ENCODE measurements at regions not wholly inside any gene's neighbourhood (a gene's known extent, or its start where the extent isn't known, plus 50 kb on each side); places are given as distances from the start of the nearest gene placed in this dataset.

GRCh38 chr11:70829134-70829885, 423.1 kb downstream of the SHANK2 start:
- H3K9me3 Mint-ChIP-seq (ENCODE audit: unreplicated experiment), result no peaks in the 10 kb centered on the region
- Histone ChIP-seq H3K27me3 (replicated peaks; ENCODE audit: control insufficient read depth, insufficient read depth, low read length) (no peaks in the 10 kb centered on the region), H3K9me3 (no peaks in the 10 kb centered on the region), H3K4me3 (ENCODE audit: low read depth, low read length) (no peak overlapping the region), H3K4me1 (no peaks in the 10 kb centered on the region), H3K36me3 (ENCODE audit: control insufficient read depth, insufficient read depth, low read length) (peaks cover 6% of the 10 kb centered on the region)
- CTCF ChIA-PET, result no interaction called here
- no TSS peak for BruUV-seq (replicated peaks)
- peaks cover 12% of the 10 kb centered on the region for H3K4me1 Mint-ChIP-seq (ENCODE audit: low read depth, unreplicated experiment)
- TF ChIP-seq, protein P1, sequence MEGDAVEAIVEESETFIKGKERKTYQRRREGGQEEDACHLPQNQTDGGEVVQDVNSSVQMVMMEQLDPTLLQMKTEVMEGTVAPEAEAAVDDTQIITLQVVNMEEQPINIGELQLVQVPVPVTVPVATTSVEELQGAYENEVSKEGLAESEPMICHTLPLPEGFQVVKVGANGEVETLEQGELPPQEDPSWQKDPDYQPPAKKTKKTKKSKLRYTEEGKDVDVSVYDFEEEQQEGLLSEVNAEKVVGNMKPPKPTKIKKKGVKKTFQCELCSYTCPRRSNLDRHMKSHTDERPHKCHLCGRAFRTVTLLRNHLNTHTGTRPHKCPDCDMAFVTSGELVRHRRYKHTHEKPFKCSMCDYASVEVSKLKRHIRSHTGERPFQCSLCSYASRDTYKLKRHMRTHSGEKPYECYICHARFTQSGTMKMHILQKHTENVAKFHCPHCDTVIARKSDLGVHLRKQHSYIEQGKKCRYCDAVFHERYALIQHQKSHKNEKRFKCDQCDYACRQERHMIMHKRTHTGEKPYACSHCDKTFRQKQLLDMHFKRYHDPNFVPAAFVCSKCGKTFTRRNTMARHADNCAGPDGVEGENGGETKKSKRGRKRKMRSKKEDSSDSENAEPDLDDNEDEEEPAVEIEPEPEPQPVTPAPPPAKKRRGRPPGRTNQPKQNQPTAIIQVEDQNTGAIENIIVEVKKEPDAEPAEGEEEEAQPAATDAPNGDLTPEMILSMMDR (IDR thresholded peaks at IDR 0.05; ENCODE audit: insufficient read depth in 1 of 2, low read depth in 1 of 2, low read length in 1 of 2, severe bottlenecking in 1 of 2, unreplicated experiment in 1 of 2), result no peak
- peaks cover 43% of the 10 kb centered on the region for H3K36me3 Mint-ChIP-seq (ENCODE audit: insufficient read depth, unreplicated experiment)
- no peak overlapping the region for H3K4me3 Mint-ChIP-seq (ENCODE audit: unreplicated experiment)
- DNase-seq, result no peak
- H3K27me3 Mint-ChIP-seq (ENCODE audit: insufficient read depth, unreplicated experiment), result no peaks in the 10 kb centered on the region
- intact Hi-C loops (cut with micrococcal nuclease; ENCODE audit: unreplicated experiment), result no loop called here
- POLR2A ChIA-PET, result no interaction called here
- H3K27ac Mint-ChIP-seq (ENCODE audit: unreplicated experiment), result no peak overlapping the region

GRCh38 chr11:70829886-70830272, 422.5 kb downstream of the SHANK2 start:
- Mint-ChIP-seq H3K27ac (ENCODE audit: unreplicated experiment) (no peak overlapping the region), H3K9me3 (ENCODE audit: unreplicated experiment) (no peaks in the 10 kb centered on the region), H3K27me3 (ENCODE audit: insufficient read depth, unreplicated experiment) (no peaks in the 10 kb centered on the region), H3K4me1 (ENCODE audit: low read depth, unreplicated experiment) (peaks cover 12% of the 10 kb centered on the region), H3K36me3 (ENCODE audit: insufficient read depth, unreplicated experiment) (peaks cover 43% of the 10 kb centered on the region), H3K4me3 (ENCODE audit: unreplicated experiment) (no peak overlapping the region)
- Histone ChIP-seq H3K4me3 (ENCODE audit: low read depth, low read length) (no peak overlapping the region), H3K4me1 (no peaks in the 10 kb centered on the region), H3K36me3 (ENCODE audit: control insufficient read depth, insufficient read depth, low read length) (peaks cover 6% of the 10 kb centered on the region), H3K27me3 (replicated peaks; ENCODE audit: control insufficient read depth, insufficient read depth, low read length) (no peaks in the 10 kb centered on the region), H3K9me3 (no peaks in the 10 kb centered on the region)
- no peak for DNase-seq
- intact Hi-C loops (cut with micrococcal nuclease; ENCODE audit: unreplicated experiment), result no loop called here
- TF ChIP-seq, protein P1 (IDR thresholded peaks at IDR 0.05; ENCODE audit: insufficient read depth in 1 of 2, low read depth in 1 of 2, low read length in 1 of 2, severe bottlenecking in 1 of 2, unreplicated experiment in 1 of 2), result no peak
- ChIA-PET CTCF (no interaction called here), POLR2A (no interaction called here)
- no TSS peak for BruUV-seq (replicated peaks)

- Mint-ChIP-seq H3K4me1 (ENCODE audit: low read depth, unreplicated experiment) (peaks cover 4% of the 10 kb centered on the region), H3K27me3 (ENCODE audit: insufficient read depth, unreplicated experiment) (no peaks in the 10 kb centered on the region), H3K36me3 (ENCODE audit: insufficient read depth, unreplicated experiment) (peaks cover 39% of the 10 kb centered on the region), H3K4me3 (ENCODE audit: unreplicated experiment) (no peak overlapping the region), H3K9me3 (ENCODE audit: unreplicated experiment) (no peaks in the 10 kb centered on the region), H3K27ac (ENCODE audit: unreplicated experiment) (no peak overlapping the region)
- TF ChIP-seq, protein P1 (IDR thresholded peaks at IDR 0.05; ENCODE audit: insufficient read depth in 1 of 2, low read depth in 1 of 2, low read length in 1 of 2, severe bottlenecking in 1 of 2, unreplicated experiment in 1 of 2), result no peak
- BruUV-seq (replicated peaks), result no TSS peak
- POLR2A ChIA-PET, result no interaction called here
- Histone ChIP-seq H3K4me3 (ENCODE audit: low read depth, low read length) (no peak overlapping the region), H3K27me3 (replicated peaks; ENCODE audit: control insufficient read depth, insufficient read depth, low read length) (no peaks in the 10 kb centered on the region), H3K9me3 (no peaks in the 10 kb centered on the region), H3K4me1 (no peaks in the 10 kb centered on the region), H3K36me3 (ENCODE audit: control insufficient read depth, insufficient read depth, low read length) (peaks cover 6% of the 10 kb centered on the region)
- CTCF ChIA-PET, result interaction anchor here (0.6 kb wide), 1 partner anchor 1262 kb away, joined by 5 read pairs; no protein-coding TSS in a partner anchor
- DNase-seq, result no peak
- intact Hi-C loops (cut with micrococcal nuclease; ENCODE audit: unreplicated experiment), result no loop called here
Measured at GRCh38 chr11:70833011-70833410, 419.4 kb downstream of the SHANK2 start.

All from Caco-2 (cell line).